H1 (cell line): ENCODE measurements at regions not wholly inside any gene's neighbourhood (a gene's known extent, or its start where the extent isn't known, plus 50 kb on each side); places are given as distances from the start of the nearest gene placed in this dataset.

ENCODE experiments used
- CREB1 ChIP-seq: IDR thresholded peaks from 2 replicates; pipeline ENCODE4 v1.6.1; 2012; ENCODE audit warnings: inconsistent platforms
- EGR1 ChIP-seq: IDR thresholded peaks from 2 replicates; pipeline ENCODE4 v1.6.1; 2011; ENCODE audit warnings: low read depth, low read length, borderline replicate concordance
- POLR2A ChIP-seq, 2 experiments: IDR thresholded peaks; 1 replicate in 1 of 2; 2 replicates in 1 of 2; pipeline ENCODE4 v1.6.1; 2011; ENCODE audit warnings: low read depth in 2 of 2, low read length in 2 of 2, mild to moderate bottlenecking in 2 of 2; ENCODE audit errors: control extremely low read depth in 1 of 2
- POLR2AphosphoS5 ChIP-seq: IDR thresholded peaks from 2 replicates; pipeline ENCODE4 v1.6.1; 2011; ENCODE audit warnings: low read depth, low read length
- TF ChIP-seq, protein P1 (sequence below): IDR thresholded peaks from 2 replicates; pipeline ENCODE4 v1.6.1; 2012; ENCODE audit warnings: inconsistent platforms
- TF ChIP-seq, protein P2 (sequence below), 3 experiments: IDR thresholded peaks; 1 replicate in 2 of 3; 2 replicates in 1 of 3; pipeline versions ENCODE4 v1.5.1 to v1.6.1; 2011; ENCODE audit warnings: low read length in 3 of 3, mild to moderate bottlenecking in 3 of 3, inconsistent platforms in 2 of 3, low read depth in 1 of 3, moderate library complexity in 1 of 3; ENCODE audit not compliant: insufficient read depth in 1 of 3; ENCODE audit errors: control extremely low read depth in 1 of 3

GRCh38 chr5:14054111-14054854 is 88.9 kb upstream of the TRIO start:
- no peak for TF ChIP-seq POLR2AphosphoS5
- TF ChIP-seq POLR2A (IDR thresholded peaks at IDR 0.05; ENCODE audit: control extremely low read depth in 1 of 2, low read depth in 2 of 2, low read length in 2 of 2): no peak
- TF ChIP-seq, protein P1, sequence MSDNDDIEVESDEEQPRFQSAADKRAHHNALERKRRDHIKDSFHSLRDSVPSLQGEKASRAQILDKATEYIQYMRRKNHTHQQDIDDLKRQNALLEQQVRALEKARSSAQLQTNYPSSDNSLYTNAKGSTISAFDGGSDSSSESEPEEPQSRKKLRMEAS: no peak
- TF ChIP-seq, protein P2, sequence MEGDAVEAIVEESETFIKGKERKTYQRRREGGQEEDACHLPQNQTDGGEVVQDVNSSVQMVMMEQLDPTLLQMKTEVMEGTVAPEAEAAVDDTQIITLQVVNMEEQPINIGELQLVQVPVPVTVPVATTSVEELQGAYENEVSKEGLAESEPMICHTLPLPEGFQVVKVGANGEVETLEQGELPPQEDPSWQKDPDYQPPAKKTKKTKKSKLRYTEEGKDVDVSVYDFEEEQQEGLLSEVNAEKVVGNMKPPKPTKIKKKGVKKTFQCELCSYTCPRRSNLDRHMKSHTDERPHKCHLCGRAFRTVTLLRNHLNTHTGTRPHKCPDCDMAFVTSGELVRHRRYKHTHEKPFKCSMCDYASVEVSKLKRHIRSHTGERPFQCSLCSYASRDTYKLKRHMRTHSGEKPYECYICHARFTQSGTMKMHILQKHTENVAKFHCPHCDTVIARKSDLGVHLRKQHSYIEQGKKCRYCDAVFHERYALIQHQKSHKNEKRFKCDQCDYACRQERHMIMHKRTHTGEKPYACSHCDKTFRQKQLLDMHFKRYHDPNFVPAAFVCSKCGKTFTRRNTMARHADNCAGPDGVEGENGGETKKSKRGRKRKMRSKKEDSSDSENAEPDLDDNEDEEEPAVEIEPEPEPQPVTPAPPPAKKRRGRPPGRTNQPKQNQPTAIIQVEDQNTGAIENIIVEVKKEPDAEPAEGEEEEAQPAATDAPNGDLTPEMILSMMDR (IDR thresholded peaks at IDR 0.05; ENCODE audit: control extremely low read depth in 1 of 3, insufficient read depth in 1 of 3, low read depth in 1 of 3, low read length in 3 of 3): no peak
- no peak for TF ChIP-seq CREB1
- TF ChIP-seq EGR1: no peak
